ENCODE measurements at regions not wholly inside any gene's neighbourhood (a gene's known extent, or its start where the extent isn't known, plus 50 kb on each side); places are given as distances from the start of the nearest gene placed in this dataset.

DNA sequence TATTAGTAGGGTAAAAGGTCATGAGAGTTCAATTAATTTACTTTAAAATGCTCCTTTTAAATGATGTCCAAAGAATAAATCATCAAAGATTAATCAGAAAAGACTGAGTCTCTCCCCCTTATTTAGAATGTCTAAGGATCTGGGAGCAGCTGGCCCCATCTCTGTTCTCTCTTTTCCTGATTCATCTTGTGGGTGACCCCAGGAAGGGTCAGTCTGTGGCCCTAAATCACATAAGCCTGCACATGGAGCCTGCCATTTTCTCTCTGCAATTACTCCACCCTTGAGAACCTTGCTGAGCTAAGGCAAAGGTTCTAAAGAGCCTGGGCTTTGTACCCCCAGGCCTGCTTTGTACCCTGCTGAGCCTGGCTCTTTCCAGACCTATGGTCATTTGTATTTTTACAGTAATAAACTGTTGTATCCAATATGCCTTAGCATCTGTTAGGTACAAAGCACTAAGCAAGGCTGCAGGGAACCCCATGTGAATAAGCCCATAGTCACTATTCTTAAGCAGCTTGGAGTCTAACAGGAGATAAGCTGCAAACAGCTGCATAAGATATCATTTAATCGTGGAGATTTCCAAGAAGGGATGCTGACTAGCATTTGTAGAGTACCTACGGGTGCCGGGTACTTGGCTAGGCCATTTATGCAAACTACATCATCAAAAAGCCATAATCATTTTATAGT lies 431.0 kb upstream of the MARCKS start (continued):
- no peak for TF ChIP-seq NANOG (IDR thresholded peaks at IDR 0.05; ENCODE audit: borderline replicate concordance)

- H4K20me1 ChIP-seq (replicated peaks; ENCODE audit: insufficient read depth): no peaks in the 10 kb centered on the region
- Mint-ChIP-seq H3K9me3 (no peaks in the 10 kb centered on the region), H3K4me1 (no peaks in the 10 kb centered on the region), H3K27me3 (ENCODE audit: insufficient read depth, low read depth, poor library complexity) (no peaks in the 10 kb centered on the region), H3K27ac (no peak overlapping the region), H3K4me3 (no peak overlapping the region), H3K36me3 (ENCODE audit: low read depth) (no peaks in the 10 kb centered on the region)
- ATAC-seq: no peak
- no peak for TF ChIP-seq CTCF (conservative IDR thresholded peaks at IDR 0.05; ENCODE audit: low read depth in 2 of 2)
- no peak for TF ChIP-seq CREB1 (CRISPR knock-in tag; IDR thresholded peaks at IDR 0.05; ENCODE audit: low read depth)
- no peak for TF ChIP-seq EZH2phosphoT487 (IDR thresholded peaks at IDR 0.05; ENCODE audit: unreplicated experiment)
- no peak for TF ChIP-seq STAT1 (IDR thresholded peaks at IDR 0.05; ENCODE audit: unreplicated experiment)
- TF ChIP-seq, protein P1, sequence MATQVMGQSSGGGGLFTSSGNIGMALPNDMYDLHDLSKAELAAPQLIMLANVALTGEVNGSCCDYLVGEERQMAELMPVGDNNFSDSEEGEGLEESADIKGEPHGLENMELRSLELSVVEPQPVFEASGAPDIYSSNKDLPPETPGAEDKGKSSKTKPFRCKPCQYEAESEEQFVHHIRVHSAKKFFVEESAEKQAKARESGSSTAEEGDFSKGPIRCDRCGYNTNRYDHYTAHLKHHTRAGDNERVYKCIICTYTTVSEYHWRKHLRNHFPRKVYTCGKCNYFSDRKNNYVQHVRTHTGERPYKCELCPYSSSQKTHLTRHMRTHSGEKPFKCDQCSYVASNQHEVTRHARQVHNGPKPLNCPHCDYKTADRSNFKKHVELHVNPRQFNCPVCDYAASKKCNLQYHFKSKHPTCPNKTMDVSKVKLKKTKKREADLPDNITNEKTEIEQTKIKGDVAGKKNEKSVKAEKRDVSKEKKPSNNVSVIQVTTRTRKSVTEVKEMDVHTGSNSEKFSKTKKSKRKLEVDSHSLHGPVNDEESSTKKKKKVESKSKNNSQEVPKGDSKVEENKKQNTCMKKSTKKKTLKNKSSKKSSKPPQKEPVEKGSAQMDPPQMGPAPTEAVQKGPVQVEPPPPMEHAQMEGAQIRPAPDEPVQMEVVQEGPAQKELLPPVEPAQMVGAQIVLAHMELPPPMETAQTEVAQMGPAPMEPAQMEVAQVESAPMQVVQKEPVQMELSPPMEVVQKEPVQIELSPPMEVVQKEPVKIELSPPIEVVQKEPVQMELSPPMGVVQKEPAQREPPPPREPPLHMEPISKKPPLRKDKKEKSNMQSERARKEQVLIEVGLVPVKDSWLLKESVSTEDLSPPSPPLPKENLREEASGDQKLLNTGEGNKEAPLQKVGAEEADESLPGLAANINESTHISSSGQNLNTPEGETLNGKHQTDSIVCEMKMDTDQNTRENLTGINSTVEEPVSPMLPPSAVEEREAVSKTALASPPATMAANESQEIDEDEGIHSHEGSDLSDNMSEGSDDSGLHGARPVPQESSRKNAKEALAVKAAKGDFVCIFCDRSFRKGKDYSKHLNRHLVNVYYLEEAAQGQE (IDR thresholded peaks at IDR 0.05; ENCODE audit: unreplicated experiment): no peak
- no peak for TF ChIP-seq ETS1 (IDR thresholded peaks at IDR 0.05)
- TF ChIP-seq ZNF331 (CRISPR knock-in tag; IDR thresholded peaks at IDR 0.05; ENCODE audit: low read depth): no peak
- no peak for TF ChIP-seq NANOG (IDR thresholded peaks at IDR 0.05; ENCODE audit: borderline replicate concordance)
- no peak for TF ChIP-seq EZH2 (IDR thresholded peaks at IDR 0.05; ENCODE audit: low read depth, unreplicated experiment)
- no peak for TF ChIP-seq ZNF462 (CRISPR knock-in tag; IDR thresholded peaks at IDR 0.05)
- no peak for TF ChIP-seq POLR2AphosphoS5 (IDR thresholded peaks at IDR 0.05; ENCODE audit: low read depth)
- TF ChIP-seq JUNB (IDR thresholded peaks at IDR 0.05; ENCODE audit: unreplicated experiment): no peak
- TF ChIP-seq ZNF114 (CRISPR knock-in tag; IDR thresholded peaks at IDR 0.05): no peak
- no peak overlapping the region for H3K4me2 ChIP-seq
- no peak for DNase-seq (ENCODE audit: low spot score)
- H3K4me1 ChIP-seq (ENCODE audit: insufficient read depth): no peaks in the 10 kb centered on the region
- H3K27me3 ChIP-seq (ENCODE audit: insufficient read depth): no peaks in the 10 kb centered on the region
- no peaks in the 10 kb centered on the region for H3K9me2 ChIP-seq (ENCODE audit: insufficient read depth)
- no peaks in the 10 kb centered on the region for H3K79me2 ChIP-seq (replicated peaks; ENCODE audit: insufficient read depth)
- H2AFZ ChIP-seq: no peak overlapping the region
- no peaks in the 10 kb centered on the region for H3K36me3 ChIP-seq (ENCODE audit: insufficient read depth)
- H3F3A ChIP-seq (replicated peaks; ENCODE audit: low read depth): no peaks in the 10 kb centered on the region
- no peak overlapping the region for H3K4me3 ChIP-seq
- H3K27ac ChIP-seq (ENCODE audit: low read depth): no peak overlapping the region
Observed at GRCh38 chr6:113427617-113428016, 429.5 kb upstream of the MARCKS start.
